HEK293T (cell line): ENCODE measurements at regions not wholly inside any gene's neighbourhood (a gene's known extent, or its start where the extent isn't known, plus 50 kb on each side); places are given as distances from the start of the nearest gene placed in this dataset.

Experiments used
- BHLHE40 ChIP-seq: fragments of 450-650 bp; IDR thresholded peaks from 2 replicates; pipeline ENCODE4 v1.6.1; 2016; ENCODE audit warnings: mild to moderate bottlenecking, moderate library complexity, borderline replicate concordance
- ELF4 ChIP-seq: fragments of 450-650 bp; IDR thresholded peaks from 2 replicates; pipeline ENCODE4 v1.6.1; 2017; ENCODE audit warnings: antibody characterized with exemption

DNA sequence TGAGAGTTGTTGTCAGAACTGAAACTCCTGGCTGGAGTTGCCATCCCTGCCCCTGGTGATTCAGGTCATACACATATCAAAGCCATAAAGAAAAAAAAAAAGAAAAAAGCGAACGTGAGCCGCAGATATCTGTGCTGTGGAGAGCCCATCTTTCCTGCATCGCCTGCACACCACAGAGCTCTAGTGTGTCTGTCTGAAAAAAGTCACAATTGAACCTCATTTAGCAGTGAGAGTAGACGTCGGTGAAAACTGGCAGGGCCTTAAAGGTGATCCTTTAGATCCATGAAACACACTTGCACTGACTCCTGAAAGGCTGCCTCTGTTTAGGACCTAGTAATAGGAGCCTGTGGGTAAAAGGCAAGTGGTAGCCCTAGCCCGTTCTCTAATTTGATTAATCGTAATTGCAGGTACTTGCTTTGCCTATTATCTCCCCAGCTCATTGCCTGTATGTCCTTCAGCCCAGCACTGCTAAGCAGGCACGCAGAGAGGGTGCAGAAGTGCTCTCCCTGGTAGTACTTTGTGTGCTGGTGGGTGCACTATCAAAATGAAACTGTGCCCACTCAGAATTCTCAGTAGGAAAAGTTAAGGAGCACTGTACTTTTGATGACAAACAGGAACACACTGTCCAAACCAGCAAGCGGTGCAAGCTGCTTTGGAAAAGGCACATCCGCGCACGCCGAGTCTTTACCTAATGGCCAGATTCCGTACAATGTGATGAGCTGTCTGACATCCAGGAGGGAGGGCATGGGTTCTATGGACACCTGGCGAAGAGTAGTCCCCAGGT lies 103.5 kb upstream of the ASB18 start:
- TF ChIP-seq ELF4 (no peak), BHLHE40 (no peak)
